Upper lobe of left lung (tissue), 4 donors: ENCODE measurements at regions not wholly inside any gene's neighbourhood (a gene's known extent, or its start where the extent isn't known, plus 50 kb on each side); places are given as distances from the start of the nearest gene placed in this dataset.

Experiments
- EP300 ChIP-seq, 4 donors: sonication (generic); formaldehyde crosslinking; IDR thresholded peaks; one replicate each; pipeline ENCODE4 v1.5.1; 2017; ENCODE audit warnings: antibody characterized with exemption in 4 of 4, control low read depth in 2 of 4
- POLR2A ChIP-seq, 4 donors: fragments of 450-650 bp; IDR thresholded peaks; one replicate each; pipeline ENCODE4 v1.5.1; 2016 to 2017; ENCODE audit warnings: antibody characterized with exemption in 4 of 4, mild to moderate bottlenecking in 2 of 4
- POLR2AphosphoS5 ChIP-seq, 2 donors: sonication (generic); formaldehyde crosslinking; IDR thresholded peaks; one replicate each; pipeline ENCODE4 v1.5.1; 2017; ENCODE audit warnings: antibody characterized with exemption in 2 of 2
- TF ChIP-seq, protein P1 (sequence below), 6 experiments: fragments of 450-650 bp in 4 of 6; fragments of 200-600 bp in 2 of 6; sonication (generic) in 2 of 6; IDR thresholded peaks; one replicate each; pipeline ENCODE4 v1.5.1; 2016 to 2019; ENCODE audit warnings: antibody characterized with exemption in 6 of 6

DNA sequence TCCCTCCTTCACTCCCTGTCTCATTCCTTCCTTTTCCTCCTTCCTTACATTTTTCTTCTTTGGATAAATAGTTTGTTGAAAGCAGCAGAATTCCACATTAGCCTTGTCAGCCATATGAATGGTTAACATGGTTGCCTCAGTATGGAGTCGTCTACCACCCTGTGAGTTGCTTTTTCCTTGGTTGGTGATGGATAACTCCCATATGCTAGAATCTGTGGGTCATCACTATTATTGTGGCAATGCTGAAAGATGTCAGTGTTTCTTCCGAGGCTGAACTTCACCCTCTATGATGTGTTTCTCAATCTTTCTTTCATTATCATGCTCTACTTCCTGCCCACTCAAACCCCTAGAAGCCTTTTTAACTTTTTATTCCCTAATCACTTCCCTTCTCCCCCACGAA, 481.8 kb upstream of the KCNMB2 start:
- TF ChIP-seq, protein P1, sequence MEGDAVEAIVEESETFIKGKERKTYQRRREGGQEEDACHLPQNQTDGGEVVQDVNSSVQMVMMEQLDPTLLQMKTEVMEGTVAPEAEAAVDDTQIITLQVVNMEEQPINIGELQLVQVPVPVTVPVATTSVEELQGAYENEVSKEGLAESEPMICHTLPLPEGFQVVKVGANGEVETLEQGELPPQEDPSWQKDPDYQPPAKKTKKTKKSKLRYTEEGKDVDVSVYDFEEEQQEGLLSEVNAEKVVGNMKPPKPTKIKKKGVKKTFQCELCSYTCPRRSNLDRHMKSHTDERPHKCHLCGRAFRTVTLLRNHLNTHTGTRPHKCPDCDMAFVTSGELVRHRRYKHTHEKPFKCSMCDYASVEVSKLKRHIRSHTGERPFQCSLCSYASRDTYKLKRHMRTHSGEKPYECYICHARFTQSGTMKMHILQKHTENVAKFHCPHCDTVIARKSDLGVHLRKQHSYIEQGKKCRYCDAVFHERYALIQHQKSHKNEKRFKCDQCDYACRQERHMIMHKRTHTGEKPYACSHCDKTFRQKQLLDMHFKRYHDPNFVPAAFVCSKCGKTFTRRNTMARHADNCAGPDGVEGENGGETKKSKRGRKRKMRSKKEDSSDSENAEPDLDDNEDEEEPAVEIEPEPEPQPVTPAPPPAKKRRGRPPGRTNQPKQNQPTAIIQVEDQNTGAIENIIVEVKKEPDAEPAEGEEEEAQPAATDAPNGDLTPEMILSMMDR (IDR thresholded peaks at IDR 0.05) = no peak
- TF ChIP-seq POLR2A (IDR thresholded peaks at IDR 0.05) (no peak), EP300 (IDR thresholded peaks at IDR 0.05) (no peak), POLR2AphosphoS5 (IDR thresholded peaks at IDR 0.05) (no peak)
